CD1c-positive myeloid dendritic cell (primary cell): ENCODE measurements at regions not wholly inside any gene's neighbourhood (a gene's known extent, or its start where the extent isn't known, plus 50 kb on each side); places are given as distances from the start of the nearest gene placed in this dataset.

Experiments
- DNase-seq: peaks from one replicate; pipeline ENCODE4 v3.0.0-alpha.2; 2016; ENCODE audit errors: extremely low spot score

GRCh38 chr15:69656271-69657030, 203.8 kb downstream of the RPLP1 start:
- DNase-seq, result no peak

GRCh38 chr15:69657626-69658025, 205.0 kb downstream of the RPLP1 start:
- DNase-seq, result no peak

DNA sequence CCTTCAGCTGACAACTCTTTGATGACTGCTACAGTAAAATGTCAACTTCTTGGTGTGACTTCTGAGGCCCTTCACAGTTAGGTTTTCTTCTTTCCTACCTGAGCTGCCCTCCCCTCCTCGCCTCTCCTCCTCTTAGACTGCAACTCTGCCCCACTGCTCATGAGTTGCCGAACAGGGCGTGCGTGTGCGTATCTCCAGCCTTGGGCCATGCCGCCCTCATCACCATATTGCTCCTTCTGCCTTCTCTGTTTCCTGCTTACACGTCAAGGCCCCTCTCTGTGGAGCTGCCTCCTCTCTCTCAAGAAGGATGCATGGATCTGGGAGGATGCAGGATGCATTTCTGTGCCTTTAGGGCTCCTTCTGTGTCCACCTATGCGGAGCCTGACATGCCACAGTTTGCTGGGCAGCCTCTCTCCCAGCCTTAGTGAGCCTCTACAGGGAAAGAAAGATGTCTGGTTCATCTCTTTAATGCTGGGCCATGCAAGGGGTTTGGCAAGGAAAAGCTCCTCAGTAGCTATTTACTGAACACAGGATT, 205.9 kb downstream of the RPLP1 start:
- no peak for DNase-seq

DNA sequence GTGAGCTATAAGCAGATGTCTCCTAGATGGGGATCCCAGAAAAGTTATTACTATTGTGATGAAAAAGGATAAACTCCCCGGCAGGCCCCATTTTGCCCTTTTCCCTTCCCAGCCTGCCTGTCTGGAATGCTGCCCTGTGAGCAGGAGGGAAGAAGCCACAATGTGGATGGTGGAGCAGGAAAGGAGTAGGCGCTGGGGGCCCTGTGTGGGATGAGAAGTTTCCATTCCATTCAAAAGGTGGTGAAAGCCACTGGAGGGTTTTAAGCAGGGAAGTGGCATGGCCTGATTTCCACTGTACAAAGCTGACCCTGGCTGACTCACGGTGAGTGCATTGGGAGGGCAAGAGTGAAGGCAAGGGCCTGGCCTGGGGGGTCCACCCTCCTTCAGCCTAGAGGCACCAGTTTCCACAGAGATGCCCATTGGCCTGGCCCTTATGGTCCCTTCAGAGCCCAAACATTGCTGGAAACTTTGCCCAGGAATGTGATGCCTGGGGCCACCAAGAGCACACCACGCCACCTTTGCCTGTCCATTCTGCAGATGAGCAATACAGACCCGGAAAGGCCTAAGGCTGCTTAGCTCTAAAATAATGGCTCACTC, 206.9 kb downstream of the RPLP1 start:
- no peak for DNase-seq

DNA sequence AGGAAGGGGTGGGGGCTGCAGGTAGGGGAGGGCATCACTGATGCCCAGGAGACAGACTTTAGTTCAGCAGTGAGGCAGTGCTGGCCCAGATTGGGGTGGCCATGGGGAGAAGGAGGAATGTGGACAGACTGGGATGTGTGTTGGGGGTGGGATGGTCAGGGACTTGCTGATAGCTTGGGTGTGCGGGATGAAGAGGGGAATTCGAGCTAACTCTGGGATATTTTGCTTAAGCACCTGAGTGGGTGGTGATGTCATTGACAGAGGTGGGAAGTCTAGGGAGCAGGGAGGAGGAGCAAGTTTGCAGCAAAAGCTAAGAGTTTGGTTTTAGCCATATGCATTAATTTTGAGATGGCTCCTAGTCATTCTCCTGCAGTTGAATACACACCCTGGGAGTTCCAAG, 207.5 kb downstream of the RPLP1 start:
- DNase-seq, result no peak

GRCh38 chr15:69660658-69661405, 208.2 kb downstream of the RPLP1 start:
- DNase-seq, result peak; percentile 79

GRCh38 chr15:69661446-69661845, 208.8 kb downstream of the RPLP1 start:
- DNase-seq, result no peak

GRCh38 chr15:69661871-69662644, 209.4 kb downstream of the RPLP1 start:
- peak; percentile 75 for DNase-seq

- no peak for DNase-seq
Observed at GRCh38 chr15:69662645-69663000, 210.0 kb downstream of the RPLP1 start.

DNA sequence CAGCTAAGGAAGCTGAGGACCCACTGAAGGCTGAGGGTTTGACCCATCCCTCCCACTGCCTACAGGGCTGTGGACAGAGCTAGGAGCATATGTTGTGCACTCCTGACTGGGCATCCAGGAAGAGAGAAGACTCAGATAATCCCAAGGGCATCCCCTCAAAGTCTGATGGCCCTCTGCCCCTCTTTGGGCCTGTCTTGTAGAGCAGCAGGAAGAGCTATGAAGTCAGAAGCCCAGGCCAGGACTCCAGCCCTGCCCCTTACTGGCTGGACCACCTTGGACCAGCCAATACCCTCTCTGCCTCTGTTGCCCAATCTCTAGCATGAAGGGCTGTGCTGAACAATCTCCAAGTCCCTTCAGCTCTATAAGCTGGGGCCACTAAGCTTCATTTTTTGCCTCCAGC, 210.8 kb downstream of the RPLP1 start:
- DNase-seq, result no peak

GRCh38 chr15:69663982-69664381, 211.4 kb downstream of the RPLP1 start:
- no peak for DNase-seq

GRCh38 chr15:69664572-69665571, 212.3 kb downstream of the RPLP1 start:
- no peak for DNase-seq

- no peak for DNase-seq
Observed at GRCh38 chr15:69665641-69666111, 213.1 kb downstream of the RPLP1 start.

DNA sequence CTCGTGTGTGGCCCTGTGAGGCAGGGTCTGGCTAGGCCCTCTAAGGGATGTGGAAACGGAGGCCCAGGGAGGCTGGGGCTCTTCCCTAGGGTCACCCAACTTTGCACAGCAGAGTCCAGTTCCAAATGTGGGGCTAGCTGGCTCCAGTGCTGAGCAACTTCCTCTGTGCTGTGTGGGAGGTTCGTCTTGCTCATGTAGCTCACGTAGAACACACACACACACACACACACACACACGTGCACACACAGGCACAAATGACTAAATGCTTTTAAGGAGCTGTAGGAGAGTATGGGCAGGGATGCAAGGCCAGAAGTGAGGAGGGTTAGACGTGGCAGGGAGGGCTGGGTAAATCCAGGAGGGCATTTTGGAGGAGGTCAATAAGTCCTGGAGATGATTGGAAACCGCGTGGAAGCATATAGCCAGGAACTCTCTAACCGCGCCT, 213.8 kb downstream of the RPLP1 start:
- DNase-seq, result peak; percentile 93

DNA sequence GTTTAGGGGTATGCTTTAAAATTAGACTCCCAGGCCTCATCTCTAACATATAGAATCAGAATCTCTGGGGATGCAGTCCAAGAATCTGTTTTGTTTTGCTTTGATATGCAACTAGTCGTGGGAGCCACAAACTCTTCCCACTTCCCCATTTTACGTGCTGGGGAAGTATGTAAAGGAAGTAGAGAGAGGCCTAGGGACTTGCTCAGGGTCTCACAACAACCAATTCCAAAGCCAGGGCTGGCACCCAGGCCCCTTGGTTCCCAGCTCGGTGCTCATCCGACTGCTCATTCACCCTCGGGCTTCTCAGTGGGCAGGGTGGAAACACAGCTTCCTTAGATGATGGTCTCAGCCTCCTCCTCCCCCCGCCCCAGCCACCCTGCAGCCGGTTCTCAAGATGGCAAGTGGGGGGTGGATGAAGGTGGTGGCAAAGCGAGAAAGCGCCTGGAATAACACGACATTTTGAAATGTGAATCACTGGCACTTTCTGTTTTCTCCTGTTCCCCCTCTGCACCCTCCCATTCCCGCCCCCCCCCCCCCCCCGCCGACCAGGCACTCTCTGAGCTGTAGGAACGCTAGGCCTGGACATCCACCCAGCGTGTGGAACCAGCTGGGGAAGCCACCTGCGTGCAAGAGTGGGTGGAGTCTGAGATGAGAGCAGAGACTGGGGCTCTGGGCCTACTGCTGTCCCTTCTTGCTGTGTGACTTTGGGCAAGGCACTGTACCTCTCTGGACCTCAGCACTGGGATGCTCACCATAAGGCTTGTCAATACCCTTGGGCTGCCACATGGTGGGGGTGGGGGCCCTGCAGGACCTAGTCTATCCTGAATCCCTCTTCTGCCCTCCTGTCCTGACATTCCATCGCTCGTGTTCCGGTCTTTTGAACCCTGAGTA, 214.5 kb downstream of the RPLP1 start:
- DNase-seq, result peak; percentile 90

- DNase-seq, result no peak
Observed at GRCh38 chr15:69668039-69668705, 215.6 kb downstream of the RPLP1 start.

DNA sequence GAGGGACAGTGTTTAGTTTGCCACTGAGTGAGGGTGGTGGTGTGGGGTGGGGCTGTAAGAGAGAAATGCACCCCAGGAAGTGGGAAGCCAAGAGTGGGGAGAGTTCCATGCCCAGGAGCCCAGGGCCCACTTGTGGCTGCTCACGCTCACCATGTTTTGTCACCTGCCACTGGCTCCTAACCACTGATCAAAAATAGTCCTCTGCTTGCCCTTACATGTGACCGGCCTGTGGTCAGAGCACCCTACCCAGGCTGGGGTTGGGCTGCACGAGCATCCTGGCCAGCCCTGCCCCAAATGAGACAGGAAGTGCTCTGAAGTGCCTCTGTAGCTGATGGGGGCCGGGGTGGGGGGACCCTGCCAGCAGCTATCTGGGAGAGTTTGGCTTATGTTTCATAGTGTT, 216.3 kb downstream of the RPLP1 start:
- DNase-seq, result peak; percentile 26

DNA sequence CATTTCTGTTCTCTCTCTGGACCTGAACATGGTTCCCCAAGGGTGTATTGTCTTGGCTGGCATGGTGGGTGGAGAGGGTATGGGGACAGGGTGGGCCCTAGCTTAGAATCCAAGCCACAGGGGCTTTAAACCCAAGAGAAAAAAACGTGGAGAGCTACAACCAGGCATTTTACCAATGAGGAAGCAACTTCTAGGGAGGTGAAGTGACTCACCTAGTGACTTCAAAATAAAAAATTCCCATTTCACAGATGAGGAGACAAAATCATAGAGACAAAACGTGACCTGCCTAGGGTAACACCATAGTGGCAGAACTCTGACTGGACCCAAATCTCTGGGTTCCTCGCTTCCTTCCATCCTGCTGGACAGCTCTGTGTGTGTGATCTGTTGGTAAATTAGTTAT, 216.8 kb downstream of the RPLP1 start:
- DNase-seq, result peak; percentile 27
